GM12873 (cell line): ENCODE measurements at regions not wholly inside any gene's neighbourhood (a gene's known extent, or its start where the extent isn't known, plus 50 kb on each side); places are given as distances from the start of the nearest gene placed in this dataset.

Experiments
- TF ChIP-seq, protein P1 (sequence below): IDR thresholded peaks from 2 replicates; pipeline ENCODE4 v1.5.1; 2012; ENCODE audit warnings: low read depth, mild to moderate bottlenecking, moderate library complexity, low read length, control low read depth; ENCODE audit not compliant: insufficient read depth; ENCODE audit errors: missing control alignments

DNA sequence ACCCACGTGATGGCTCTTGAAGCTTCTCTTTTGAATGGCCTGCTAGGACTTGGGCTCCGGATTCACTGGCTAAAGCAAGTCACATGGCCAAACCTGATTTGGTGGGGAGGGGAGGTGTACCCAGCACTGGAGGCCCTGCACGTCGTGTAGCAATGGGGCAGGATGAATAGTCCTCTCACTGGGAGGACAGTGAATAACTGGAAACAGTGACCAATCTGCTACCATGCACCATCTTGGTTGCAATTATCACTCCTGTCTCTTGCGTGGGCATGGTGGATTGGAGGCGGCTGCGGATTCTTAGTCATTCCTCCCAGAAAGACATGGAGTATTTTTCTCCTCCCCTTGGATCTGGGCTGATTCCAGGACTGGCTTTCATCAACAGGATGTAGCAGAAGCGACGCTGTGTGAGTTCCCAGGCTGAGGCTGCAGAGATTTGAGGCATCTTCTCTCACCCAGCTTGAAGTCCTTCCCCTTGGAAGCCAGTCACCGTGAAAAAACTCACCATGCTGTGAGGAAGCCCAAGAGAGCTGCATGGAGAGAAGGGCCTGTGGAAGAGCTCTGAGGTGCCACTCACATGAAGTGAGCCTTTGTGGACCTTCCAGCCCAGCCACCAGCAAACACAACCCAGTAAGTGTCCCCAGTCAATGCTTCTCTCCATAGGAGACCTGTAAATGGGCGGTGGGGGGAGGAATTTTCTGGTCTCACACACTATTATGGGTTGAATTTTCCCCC, 70.4 kb downstream of the IGLL1 start:
- TF ChIP-seq, protein P1, sequence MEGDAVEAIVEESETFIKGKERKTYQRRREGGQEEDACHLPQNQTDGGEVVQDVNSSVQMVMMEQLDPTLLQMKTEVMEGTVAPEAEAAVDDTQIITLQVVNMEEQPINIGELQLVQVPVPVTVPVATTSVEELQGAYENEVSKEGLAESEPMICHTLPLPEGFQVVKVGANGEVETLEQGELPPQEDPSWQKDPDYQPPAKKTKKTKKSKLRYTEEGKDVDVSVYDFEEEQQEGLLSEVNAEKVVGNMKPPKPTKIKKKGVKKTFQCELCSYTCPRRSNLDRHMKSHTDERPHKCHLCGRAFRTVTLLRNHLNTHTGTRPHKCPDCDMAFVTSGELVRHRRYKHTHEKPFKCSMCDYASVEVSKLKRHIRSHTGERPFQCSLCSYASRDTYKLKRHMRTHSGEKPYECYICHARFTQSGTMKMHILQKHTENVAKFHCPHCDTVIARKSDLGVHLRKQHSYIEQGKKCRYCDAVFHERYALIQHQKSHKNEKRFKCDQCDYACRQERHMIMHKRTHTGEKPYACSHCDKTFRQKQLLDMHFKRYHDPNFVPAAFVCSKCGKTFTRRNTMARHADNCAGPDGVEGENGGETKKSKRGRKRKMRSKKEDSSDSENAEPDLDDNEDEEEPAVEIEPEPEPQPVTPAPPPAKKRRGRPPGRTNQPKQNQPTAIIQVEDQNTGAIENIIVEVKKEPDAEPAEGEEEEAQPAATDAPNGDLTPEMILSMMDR = no peak

DNA sequence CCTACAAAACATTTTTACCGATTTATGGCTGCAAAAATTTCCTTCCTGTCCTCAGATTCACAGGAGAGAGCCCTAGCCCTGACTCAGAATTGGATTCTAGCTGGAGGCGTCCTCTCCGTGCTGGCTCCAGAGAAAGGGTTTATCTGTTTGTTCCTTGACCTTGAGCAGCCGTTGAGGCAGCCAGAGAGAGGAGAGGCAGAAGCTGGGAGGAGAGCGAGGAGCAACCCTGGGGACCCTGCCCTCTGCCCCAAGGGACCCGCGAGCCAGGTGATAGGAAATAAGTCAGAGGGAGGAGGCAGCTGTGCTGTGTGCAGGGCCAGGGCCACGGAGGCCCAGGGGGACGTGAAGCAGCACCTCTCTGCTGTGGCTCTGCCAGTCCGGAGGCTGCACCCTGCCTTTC, 75.6 kb downstream of the IGLL1 start:
- TF ChIP-seq, protein P1 = no peak

DNA sequence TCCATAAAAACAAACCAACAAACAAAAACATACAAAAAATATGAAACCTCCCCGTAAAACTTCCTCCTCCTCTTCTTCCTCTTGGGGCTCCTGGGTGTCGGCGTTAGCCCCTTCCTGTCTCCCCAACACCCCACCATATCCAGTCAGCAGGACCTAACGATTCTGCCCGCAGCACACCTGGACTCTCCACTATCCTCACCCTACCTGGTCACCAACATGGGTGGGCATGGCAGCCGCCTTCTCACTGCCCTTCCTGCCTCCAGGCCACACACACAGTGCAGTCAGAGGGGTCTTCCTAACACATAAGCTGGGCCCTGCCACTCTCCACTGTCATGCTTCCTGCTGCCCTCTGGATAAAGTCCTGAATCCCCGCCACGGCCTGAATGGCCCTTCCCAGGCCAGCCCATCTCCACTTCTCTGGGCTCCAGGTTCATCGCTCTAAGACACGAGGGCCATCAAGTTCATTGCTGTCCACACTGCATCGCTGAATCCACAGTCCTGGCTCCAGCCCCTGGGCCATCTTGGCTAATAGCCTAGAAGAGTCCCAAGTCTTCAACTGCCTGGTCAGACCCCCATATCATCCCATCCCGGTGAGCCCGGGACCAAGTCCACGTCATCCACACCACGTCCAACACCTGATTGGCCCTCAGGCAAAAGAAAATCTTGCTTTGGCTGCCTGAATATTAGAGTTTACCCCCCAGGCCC, 76.2 kb downstream of the IGLL1 start:
- TF ChIP-seq, protein P1 = no peak

DNA sequence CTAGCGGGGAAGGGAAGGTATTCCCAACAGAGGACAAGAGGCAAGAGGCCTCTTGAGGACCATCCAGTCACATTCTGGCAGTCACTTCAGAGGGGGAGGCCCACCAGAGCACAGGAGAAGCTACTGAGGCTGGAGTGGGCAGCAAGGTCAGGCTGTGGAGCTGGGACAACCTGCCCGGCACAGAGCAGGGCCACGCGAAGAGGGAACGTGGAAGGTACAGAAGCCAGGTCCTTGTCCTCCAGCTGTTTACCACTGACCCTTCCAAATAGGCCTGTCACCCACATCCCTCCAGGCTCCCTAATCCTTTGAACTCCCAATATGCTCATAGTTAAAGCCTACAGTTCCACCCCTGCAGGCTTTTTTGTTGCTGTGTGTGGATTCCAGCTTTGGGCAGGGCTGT, 76.9 kb downstream of the IGLL1 start:
- TF ChIP-seq, protein P1 = no peak

DNA sequence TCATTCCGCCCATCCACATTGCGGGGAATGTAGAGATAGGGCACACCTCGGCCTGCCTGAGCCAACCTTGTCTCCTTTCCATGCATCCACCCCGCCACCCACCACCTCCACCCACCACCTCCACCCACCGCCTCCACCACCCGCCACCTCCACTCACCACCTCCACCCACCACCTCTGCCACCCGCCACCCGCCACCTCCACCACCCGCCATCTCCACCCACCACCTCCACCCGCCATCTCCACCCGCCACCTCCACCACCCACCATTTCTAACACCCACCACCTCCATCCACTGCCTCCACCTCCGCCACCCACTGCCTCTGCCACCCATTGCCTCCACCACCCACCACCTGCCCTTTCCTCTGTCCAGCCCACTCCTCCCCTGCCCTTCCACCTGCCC, 78.4 kb downstream of the IGLL1 start:
- TF ChIP-seq, protein P1 = no peak

DNA sequence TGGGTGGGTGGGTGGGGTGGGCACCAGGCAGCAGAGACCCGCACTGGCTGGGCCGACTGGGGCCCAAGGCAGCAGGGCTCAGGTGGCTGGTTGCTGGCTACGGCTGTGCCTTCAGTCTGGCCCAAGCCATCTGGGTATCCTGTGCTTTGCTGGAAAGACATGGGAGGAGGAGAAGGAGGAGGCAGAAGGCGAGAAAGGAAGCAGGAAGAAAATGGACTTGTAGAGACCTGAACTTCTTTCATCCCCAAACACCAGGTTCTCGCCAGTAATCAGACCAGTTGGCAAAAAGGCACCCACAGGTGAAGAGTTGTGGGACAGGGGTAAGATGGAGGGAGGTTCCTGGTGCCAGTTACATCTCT, 78.8 kb downstream of the IGLL1 start:
- TF ChIP-seq, protein P1 = no peak

DNA sequence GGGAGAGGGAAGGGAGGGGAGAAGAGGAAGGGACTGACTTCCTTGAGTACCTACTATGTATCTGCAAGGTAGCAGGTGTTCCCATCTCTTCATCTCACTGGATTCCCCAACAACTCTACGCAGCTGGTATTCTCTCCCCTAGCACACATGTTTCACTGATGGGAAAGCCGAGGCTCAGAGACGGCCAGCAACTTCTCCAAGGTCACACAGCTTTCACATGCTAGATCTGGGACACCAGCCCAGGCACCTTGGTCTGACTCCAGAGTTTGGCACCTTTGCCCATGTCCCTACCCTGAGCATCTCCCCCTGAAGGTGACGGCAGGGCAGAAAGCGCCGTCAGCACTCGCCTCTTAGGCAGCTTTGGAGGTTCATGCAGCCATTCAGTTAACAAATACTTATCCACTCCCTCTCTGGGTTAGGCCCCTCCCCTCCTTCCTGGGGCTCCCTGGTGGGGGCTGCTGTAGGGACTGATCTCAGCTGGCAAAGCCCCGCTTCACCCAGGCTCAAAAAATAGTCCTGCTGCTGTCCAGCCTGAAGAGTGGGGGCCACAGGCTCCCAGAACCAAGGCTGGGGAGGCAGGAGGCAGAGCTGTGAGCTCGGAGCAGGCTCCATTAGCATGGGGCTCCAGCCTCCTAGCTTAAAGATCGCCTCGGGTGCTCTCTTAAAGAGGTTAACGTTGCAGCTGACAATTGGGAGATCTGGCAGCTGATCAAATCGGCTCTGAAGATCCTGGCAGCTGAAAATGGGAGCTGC, 79.4 kb downstream of the IGLL1 start:
- TF ChIP-seq, protein P1 = no peak
